OCI-LY7 (cell line): ENCODE measurements at regions not wholly inside any gene's neighbourhood (a gene's known extent, or its start where the extent isn't known, plus 50 kb on each side); places are given as distances from the start of the nearest gene placed in this dataset.

Source experiments
- CTCF ChIP-seq: fragments of 200-600 bp; sonication (generic); conservative IDR thresholded peaks from 2 replicates; pipeline ENCODE4 v1.5.1; 2014; ENCODE audit warnings: mild to moderate bottlenecking, antibody characterized with exemption, low read length, moderate library complexity, mixed read lengths
- EZH2phosphoT487 ChIP-seq: fragments of 200-600 bp; sonication (generic); IDR thresholded peaks from 2 replicates; pipeline ENCODE4 v1.6.1; 2018; ENCODE audit warnings: low read depth, borderline replicate concordance, mild to moderate bottlenecking, mixed run types, antibody characterized with exemption, low read length, moderate library complexity, mixed read lengths

- TF ChIP-seq CTCF (no peak), EZH2phosphoT487 (no peak)
These were observed 486.3 kb upstream of the PCDH15 start for GRCh38 chr10:55287346-55287745.
